ENCODE measurements at regions not wholly inside any gene's neighbourhood (a gene's known extent, or its start where the extent isn't known, plus 50 kb on each side); places are given as distances from the start of the nearest gene placed in this dataset.
"Not testable (repeated sequence)": the region's sequence is repeated elsewhere in the genome, so short reads cannot be mapped to it uniquely, and the experiment has no call there.

DNA sequence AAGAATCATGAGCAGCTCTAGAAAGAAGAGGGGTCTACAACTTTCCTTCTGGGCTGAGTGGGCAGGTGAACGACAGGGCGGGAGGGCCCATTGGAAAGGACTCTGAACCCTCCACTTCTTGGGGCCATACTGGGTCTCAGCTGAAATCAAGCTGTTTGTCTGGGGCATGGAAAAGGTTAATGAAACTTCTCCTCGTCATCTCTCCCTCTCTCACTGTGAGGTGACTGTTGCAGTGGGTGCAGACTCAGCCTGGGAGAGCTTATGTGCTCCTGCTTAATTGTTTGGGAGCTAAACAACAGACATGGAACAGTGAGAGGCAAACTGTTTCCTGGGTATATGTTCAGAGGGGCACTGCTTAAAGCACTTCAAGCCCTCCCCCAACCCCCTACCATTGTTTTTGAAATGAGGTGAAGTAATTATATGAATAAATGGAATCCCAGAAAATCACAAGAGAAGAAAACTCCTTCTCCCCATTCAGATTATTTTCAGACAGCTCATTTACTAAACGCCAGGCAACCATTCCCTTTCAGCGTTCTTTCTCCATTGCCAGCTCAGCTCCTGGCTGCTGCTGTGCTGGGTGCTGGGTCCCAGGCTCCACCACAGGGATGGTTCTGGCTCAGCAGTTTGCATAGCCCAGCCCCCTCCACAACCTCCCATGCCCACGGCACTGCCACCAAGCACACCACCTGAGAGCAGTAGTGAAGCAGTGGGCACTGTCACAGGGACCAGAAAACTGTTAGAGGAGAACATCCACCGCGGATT is 444.9 kb upstream of the TBL1XR1 start:
- DNase-seq = no peak

DNA sequence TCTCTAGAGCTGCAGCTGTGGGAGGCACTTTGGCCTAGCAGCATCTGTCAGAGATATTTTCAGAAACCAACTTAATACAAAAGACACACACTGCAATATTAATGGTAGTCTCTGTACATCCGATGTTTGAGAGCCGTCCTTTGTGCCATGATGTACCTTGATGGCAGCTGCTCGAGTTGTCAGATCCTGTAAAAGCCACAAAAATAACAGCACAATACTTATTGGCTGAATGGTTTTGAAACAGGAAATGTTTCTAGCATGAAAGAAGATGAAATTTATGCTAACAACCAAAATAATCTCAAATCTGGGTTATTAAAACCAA is 445.5 kb upstream of the TBL1XR1 start:
- DNase-seq = no peak

DNA sequence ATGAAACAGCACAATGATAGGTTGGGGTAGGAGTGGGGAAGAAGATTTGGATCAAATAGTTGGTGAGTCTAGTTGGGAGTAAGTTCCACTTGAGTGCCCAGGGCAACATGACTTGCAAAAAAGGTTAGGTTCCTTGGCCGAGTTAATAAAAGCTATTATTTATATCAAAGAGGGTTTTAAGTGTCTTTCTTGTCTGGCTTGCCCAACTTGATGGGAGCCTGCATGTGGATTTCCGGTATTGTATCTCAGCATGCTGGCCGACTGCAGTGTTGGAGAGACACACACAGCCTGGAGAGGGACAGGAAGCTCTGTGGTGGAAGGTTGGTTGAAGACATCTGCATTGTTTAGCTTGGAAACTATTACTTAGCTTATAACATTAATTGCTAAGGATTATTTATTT is 449.5 kb upstream of the TBL1XR1 start:
- DNase-seq = peak; percentile 12 to 33

DNA sequence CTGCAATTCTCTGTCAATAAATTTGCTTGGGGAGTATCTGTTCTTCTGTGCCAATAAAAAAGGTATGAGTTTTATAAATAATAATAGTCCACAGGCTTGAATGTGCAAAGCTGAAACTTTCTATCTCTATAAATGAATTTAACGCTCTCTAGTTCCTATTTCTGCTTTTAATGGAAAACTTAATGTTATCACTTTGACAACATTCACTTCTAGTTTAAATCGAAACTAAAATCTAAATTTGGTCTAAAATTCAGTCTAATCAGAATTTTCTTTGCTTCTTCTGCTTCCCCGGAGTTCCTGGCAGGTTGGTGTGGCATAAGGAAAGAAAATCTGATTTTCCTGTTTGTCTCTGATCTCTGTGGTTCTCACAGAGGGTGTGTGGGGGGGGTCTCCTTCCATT is 450.1 kb upstream of the TBL1XR1 start:
- no peak for DNase-seq

DNA sequence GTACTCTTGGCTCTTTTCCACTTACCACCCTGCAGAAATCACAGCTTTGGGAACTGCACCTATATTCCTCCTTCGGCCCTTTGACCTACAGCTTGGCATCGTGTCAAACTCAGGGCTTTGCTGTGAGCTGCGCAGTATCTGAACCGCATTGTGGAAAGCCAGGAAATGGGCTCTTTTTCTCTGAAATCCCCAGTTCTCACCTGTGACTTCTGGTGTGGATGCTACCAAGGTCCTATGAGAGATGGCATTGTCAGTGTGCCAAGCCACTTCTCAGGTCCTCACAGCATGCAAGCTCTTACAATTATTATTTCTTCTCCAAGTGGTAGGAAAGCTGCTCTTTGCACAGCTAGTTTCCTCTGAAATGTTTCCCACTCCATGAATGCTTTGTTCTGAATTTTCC is 450.6 kb upstream of the TBL1XR1 start:
- DNase-seq = no peak

DNA sequence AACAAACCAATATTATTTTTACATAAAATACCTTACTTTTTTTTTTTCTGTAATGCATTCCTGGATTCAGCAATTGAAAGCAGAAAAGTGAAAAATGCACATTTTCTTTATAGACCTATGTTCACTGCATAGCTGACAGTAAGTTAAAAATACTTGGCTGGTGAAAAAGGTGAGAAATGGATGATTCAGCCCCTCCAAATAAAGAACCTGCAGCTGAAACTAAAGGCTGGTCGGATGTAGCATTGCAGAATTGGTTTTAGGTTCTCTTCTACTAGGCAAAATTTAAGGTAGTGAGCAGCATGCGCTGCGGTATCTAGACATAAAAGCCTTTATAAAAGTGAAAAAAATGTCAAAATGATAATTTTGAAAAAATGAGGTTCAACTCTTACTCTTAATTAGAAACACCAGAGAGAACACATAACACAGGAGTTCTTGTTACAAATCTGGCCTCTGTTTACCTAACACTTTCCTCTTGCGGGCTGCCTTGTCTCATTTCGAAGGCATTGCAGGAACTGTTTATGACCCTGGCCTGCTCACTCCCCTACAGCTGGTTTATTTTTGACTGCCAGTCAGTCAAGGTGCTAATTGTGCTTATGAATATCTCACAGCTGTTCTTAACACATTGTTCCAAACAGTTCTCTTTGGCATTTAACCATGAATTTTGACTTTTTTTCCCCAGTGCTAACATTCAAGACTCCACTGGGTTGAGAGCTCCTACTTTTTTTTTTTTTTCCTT is 455.4 kb upstream of the TBL1XR1 start:
- DNase-seq = no peak

DNA sequence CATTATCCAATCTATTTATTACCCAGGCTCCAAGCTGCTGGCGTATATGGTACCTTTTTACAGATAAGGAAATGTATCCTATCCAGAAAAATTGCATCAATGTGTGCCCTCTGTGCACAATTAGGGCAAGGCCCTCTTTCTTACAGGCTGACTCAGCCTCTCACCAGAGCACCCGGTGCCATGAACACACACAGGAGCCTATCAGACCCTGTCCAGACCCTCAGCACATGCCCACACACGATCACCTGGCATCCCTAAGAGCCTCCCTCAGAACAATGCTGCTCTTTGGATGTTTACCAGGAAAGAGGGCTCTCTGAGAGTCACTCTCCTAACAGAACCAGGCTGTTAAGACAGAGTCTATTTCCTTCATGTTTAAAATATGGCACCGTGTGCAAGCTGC is 460.0 kb upstream of the TBL1XR1 start:
- no peak for DNase-seq

DNA sequence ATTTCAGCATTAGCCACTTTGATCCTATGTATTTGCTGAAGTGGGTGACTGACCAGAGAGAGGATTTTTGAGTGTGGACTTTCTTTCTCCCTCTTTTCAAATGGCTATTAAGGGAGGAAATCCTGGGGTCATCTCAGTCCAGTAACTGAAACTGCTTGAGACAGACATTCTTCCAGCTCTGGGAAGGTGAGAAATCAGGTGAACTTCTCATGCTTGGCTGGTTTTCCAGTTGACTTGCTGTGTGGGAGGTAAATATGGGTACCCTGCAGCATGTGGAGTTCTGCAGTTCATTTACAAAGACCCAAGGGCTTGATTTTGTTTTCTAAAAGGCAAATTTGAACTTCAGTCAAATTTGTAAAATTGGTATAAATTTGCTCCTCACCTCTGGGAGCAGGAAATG is 461.1 kb upstream of the TBL1XR1 start:
- DNase-seq = no peak

DNA sequence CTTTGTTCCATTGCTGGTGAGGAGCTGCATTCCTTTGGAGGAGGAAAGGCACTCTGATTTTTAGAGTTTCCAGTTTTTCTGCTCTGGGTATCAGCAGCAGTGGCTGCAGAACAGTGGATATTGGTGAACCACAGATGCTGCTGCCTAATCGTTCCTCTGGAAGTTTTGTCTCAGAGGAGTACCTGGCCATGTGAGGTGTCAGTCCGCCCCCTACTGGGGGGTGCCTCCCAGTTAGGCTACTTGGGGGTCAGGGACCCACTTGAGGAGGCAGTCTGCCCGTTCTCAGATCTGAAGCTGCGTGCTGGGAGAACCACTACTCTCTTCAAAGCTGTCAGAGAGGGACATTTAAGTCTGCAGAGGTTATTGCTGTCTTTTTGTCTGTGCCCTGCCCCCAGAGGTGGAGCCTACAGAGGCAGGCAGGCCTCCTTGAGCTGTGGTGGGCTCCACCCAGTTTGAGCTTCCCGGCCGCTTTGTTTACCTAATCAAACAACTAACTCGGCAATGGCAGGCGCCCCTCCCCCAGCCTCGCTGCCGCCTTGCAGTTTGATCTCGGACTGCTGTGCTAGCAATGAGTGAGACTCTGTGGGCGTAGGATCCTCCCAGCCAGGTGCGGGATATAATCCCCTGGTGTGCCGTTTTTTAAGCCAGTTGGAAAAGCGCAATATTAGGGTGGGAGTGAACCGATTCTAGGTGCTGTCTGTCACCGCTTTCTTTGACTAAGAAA is 467.3 kb upstream of the TBL1XR1 start:
- not testable (repeated sequence) for DNase-seq

DNA sequence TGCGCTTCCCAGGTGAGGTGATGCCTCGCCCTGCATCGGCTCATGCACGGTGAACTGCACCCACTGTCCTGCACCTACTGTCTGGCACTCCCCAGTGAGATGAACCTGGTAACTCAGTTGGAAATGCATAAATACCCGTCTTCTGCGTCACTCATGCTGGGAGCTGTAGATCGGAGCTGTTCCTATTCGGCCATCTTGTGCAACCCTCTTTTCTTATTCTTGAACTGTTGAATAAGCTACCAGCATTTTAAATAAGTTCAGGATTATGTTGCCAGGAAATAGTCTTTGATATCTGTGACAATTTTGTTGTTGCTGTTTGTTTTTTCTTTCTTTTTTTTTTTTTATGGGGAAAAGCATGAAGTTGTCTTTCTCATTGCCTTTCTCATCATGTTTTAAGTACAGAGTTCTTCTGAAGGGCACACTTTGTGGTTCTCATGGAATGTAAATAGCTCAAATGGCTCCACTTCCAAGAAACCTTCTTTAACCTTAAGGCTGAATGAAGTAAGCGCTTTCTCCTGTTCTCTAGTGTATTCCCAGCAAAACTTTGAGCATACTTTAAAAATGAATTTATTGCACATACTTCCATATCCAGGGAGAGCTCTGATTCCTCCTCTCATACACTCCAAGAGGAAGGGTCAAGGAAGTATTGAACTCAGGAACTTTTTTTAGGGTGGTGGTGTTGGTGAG is 468.0 kb upstream of the TBL1XR1 start:
- DNase-seq = no peak

DNA sequence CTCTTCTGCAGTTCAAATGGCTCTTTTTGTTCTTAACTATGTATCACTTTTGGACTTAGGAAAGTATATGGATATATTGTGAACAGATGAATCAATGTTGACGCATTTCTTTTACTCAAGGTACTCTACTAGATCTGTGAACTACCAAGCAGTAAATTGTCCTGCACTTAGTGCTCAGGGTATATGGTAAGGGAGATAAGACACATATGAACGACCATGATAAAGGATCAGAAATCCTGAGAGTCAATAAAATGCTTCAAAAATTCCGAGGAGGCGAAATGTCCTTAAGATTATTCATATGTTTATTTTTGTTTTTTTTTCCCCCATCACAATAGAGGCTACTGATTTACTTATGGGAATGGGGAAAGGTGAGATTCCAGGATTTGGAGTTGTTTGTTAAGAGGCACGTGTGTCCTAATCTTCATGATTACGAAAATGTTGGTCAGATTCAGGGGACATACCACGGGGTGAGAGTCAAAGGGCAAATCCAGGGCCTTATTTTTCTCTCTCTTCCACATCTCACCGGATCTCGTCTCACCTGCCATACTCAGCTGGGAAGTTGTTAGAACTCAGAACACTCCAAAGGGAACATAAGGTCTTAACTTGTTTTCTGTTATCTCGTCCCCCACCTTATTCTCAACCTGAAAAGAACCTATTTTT is 475.1 kb upstream of the TBL1XR1 start:
- DNase-seq = no peak

DNA sequence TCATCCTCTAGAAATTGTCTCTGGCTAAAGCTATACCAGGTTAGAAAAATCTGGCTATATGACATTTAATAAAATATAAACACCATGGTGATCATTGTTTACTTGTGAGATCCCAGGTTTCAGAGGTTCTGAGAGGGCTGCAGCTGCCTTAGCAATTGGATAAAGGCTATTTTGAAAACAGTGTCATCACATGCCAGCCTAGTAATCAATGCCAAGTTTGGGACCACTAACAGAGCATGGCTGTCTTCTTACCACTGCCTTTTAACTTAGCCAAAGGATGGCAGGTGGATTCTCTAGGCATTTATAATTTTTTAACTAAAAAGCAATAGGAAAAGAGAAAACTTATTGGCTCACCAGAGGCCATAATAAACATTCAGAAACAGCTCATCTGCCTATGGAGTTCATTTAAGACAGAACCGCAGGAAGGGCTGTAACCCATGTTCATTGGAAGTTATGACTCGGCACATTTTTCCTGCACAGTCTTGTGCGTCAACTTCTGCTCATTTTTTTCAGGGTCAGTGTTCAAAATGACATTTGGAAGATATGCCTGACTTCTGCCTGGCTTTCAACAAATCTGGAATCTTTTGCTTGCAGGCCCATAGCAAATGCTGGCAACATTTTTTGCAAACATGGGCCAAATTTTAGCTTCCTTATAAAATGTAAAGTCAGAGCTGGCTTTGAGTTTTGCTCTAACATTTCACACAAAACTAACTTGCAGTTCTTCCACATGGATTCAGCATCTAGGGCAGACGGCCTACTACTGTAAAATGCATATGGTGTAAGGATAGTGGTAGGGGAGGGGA is 476.0 kb upstream of the TBL1XR1 start:
- DNase-seq = peak; percentile 50 to 56

DNA sequence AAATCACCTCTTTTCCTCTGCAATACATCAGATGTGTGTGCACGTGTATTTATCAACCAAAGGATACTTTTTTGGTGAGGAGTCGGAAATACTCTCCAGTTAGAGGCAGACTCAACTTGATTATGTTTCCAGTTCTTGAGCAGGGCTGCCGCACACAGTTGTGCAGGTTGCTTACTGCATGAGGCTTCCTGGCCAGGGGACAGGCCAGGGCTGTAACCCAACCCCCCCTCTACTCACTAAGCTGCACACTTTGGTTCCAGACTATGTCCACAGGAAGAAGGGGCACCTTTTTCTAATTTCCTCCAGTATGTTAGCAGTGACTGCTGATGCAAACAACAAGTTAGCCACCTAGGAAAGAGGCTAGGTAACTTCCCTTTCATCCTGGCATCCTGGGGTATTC is 476.9 kb upstream of the TBL1XR1 start:
- no peak for DNase-seq

DNA sequence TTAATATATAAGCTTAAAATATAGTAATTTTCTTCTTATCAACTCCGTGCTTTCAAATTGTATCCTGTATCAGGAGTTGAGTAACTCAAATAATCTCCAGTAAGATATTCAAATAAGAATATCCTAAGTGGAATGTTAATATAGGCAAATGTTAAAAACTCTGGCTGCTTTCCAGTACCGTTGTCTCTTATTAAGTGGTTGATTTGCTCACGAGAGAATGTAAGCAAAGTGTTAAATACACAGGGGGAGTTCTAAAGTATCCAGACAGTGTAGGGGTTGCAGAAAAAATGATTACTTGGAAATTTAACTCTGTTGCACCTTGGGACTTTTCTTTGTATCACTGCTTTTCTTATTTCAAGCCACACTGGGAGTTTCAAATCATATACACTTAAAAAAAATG is 478.9 kb upstream of the TBL1XR1 start:
- DNase-seq = no peak

DNA sequence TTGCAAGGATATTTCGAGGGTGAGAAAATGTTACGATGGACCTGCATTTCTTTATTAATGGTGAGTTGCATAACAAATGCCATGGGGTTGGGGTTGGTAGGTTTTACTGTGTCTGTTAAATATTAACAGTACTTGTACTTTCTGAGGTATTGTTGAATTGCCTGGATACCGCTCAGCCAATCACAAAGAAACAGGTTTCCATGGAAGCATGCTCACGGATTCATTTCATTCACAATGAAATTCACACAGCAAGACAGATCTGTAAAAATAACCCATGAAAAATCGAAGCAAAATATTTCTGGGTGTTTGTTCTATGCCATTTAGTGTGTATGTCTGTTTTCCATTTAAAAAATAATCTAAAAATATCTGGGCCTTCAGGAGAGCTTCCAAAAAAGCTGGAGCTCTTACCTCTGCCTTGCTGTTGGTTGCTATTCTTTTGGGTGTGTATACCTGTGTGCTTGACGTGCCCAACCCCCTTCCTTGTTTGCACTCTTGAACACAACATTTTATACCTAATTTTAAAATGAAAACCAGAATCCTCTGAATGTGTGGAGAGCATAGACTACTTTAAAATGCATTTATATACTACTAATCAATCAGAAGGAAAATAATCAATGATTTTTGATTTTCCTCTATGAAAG is 479.8 kb upstream of the TBL1XR1 start:
- DNase-seq = no peak

DNA sequence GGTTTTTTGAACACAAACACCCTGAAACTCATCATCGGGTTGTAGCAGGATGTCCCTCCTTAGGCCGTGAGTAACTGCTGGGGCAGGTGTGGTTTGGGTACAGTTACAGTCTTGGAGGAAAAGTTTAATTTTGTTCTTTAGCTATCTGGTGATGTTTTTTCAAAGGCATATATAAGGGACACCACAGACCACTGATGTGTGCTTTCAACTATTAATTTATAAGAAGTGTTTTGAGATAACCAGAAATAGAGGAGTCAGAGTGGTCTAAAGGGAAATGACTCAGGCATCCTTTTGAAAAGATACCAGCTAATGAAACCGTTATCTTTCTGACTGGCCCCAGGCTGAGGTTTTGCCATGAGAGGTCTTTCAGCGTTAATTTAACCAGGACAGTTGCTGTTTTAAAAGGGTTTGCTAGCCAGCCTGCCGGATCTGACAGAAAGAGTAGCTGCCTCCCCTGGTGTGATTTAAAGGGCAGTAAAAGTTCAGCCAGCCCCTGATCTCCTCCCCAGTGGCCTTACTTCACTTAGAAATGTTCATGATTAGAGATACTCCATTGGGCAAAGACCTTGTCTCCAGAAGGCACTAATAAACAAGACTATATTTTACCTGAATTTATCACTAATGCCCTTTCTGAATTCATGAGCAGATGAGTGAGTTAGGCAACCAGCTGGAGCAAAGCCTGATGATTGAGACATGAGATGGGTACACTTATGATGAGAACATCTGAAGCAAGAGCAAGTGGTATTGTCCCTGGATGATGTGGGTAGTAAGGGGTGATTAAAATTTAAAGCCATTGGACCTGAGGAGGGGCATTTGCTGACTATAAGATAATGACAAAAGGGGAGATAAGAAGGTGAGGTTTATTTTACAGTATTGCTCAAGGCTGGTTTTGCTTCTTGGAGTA is 482.5 kb upstream of the TBL1XR1 start:
- DNase-seq = no peak

DNA sequence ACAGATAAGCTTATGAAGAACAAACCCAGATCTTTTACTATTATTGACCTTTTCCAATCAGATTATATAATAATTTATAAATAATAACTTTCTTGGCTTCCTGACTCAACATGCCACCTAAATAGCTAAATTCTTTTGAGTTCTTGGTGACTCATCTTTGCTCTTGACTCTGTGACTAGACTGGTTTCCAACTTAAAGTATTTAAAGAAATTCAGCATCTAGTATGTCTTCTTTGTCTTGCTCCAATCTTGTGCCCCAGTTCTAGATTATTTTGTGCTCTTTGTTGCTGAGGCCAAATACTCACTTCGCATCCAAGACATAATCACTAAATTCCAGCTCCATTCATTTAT is 483.2 kb upstream of the TBL1XR1 start:
- no peak for DNase-seq

DNA sequence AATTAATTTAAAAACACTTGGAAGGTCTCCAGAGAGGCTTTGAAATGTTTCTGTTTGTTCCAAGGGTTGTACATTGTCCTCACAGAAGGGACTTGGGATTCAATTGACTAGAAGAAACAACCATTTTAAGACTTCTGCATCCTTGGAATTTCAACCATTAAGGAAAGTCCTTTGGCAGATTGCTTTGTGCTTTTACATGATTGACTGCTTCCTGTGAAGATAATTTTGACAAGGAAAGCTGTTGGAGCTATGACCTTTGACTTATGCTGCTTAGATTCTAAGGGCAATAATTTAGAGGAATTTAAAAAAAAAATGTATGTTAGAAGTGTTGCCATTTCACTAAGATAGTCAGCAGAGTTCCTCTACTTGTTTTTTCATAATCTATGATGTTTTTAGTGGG is 483.9 kb upstream of the TBL1XR1 start:
- no peak for DNase-seq

DNA sequence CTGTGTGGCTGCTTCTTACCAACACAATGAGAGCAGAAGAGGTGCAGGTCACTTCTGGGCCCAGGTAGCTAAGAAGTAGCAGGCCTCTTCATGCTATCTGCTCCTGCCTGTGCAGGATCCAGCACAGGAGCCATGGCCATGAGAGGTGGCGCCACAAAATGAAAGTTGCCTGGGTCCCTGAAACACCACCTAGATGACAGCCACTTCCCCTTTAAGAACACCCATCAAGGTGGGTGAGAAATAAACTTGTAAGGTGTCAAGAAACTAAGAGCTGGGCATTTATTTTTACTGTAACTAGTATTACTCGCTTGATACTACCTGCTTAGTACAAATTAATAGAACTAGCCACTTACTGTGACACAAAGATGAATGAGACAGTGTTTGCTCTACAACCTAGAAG is 484.6 kb upstream of the TBL1XR1 start:
- no peak for DNase-seq

DNA sequence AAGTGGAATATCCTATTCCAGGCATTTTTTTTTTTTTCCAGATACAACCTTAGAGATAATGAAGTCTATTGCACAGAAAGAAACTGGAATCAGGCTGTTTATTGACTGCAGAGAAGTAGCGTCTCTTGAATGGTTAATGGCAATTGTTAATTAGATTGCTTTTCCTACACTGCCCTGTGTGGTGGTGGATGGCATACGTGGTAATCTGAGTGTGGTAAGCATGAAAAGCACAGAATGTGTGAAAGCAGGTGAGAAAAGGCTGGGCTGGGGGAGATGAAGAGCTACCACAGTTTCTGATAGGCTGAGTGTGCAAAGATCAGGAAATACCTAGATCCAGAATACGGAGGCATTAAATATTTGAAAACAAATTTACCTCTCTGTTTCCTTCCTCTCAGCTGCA is 486.3 kb upstream of the TBL1XR1 start:
- no peak for DNase-seq

Measured in inflammatory macrophage (primary cell).